Stimulated activated CD8-positive, alpha-beta memory T cell treated with anti-CD3 and anti-CD28 coated beads, Interleukin-7, amount 100 ng/mL, for 48 hours (primary cell): ENCODE measurements at regions not wholly inside any gene's neighbourhood (a gene's known extent, or its start where the extent isn't known, plus 50 kb on each side); places are given as distances from the start of the nearest gene placed in this dataset.

Experiments
- DNase-seq, 2 donors: peaks; one replicate each; pipeline ENCODE4 v3.0.0-alpha.2; 2020; ENCODE audit warnings: low read depth in 1 of 2; ENCODE audit errors: extremely low read depth in 1 of 2

- no peak for DNase-seq
Measured at GRCh38 chr2:239749272-239749873, 275.8 kb downstream of the NDUFA10 start.

GRCh38 chr2:239748811-239749210 is 276.3 kb downstream of the NDUFA10 start:
- DNase-seq = no peak

- DNase-seq = no peak
Measured at GRCh38 chr2:239747771-239748170, 277.4 kb downstream of the NDUFA10 start.

- no peak for DNase-seq
Measured at GRCh38 chr2:239747274-239747673, 277.9 kb downstream of the NDUFA10 start.

GRCh38 chr2:239746559-239747246 is 278.4 kb downstream of the NDUFA10 start:
- no peak for DNase-seq

- DNase-seq = no peak
Measured at GRCh38 chr2:239745386-239746227, 279.5 kb downstream of the NDUFA10 start.

- DNase-seq = no peak
Measured at GRCh38 chr2:239744706-239745340, 280.3 kb downstream of the NDUFA10 start.

- DNase-seq = no peak
Measured at GRCh38 chr2:239743206-239743605, 281.9 kb downstream of the NDUFA10 start.

- no peak for DNase-seq
Measured at GRCh38 chr2:239742377-239742776, 282.8 kb downstream of the NDUFA10 start.

- DNase-seq = no peak
Measured at GRCh38 chr2:239739206-239739605, 285.9 kb downstream of the NDUFA10 start.

- DNase-seq = no peak
Measured at GRCh38 chr2:239738159-239738558, 287.0 kb downstream of the NDUFA10 start.

GRCh38 chr2:239737144-239737463 is 288.0 kb downstream of the NDUFA10 start:
- DNase-seq = no peak

- no peak for DNase-seq
Measured at GRCh38 chr2:239736358-239737143, 288.6 kb downstream of the NDUFA10 start.

- no peak for DNase-seq
Measured at GRCh38 chr2:239735829-239736357, 289.2 kb downstream of the NDUFA10 start.

- DNase-seq = no peak
Measured at GRCh38 chr2:239735131-239735828, 289.9 kb downstream of the NDUFA10 start.

GRCh38 chr2:239734436-239735005 is 290.6 kb downstream of the NDUFA10 start:
- DNase-seq = no peak

- DNase-seq = no peak
Measured at GRCh38 chr2:239732666-239733010, 292.5 kb downstream of the NDUFA10 start.

- DNase-seq = no peak
Measured at GRCh38 chr2:239731998-239732665, 293.0 kb downstream of the NDUFA10 start.

- DNase-seq = no peak
Measured at GRCh38 chr2:239731422-239731821, 293.7 kb downstream of the NDUFA10 start.
